ENCODE measurements at regions not wholly inside any gene's neighbourhood (a gene's known extent, or its start where the extent isn't known, plus 50 kb on each side); places are given as distances from the start of the nearest gene placed in this dataset.

GRCh38 chr7:111653846-111654245, 91.6 kb upstream of the IMMP2L start:
- no peak for TF ChIP-seq CTCF (IDR thresholded peaks at IDR 0.05)
- no peak for TF ChIP-seq POLR2A (IDR thresholded peaks at IDR 0.05)
